Adrenal gland (tissue), 9 donors: ENCODE measurements at regions not wholly inside any gene's neighbourhood (a gene's known extent, or its start where the extent isn't known, plus 50 kb on each side); places are given as distances from the start of the nearest gene placed in this dataset.
A peak's percentile ranks its signal among the peaks of the same experiment; 100 is the strongest.

Source experiments
- DNase-seq, 7 donors: peaks; one replicate each; pipeline ENCODE4 v3.0.0-alpha.2; 2019 to 2020
- H3K27ac ChIP-seq, 5 donors: fragments of 200-600 bp; sonication (generic) in 4 of 5; 1 replicate in 3 of 5; 2 replicates in 2 of 5; pipeline versions ENCODE4 v1.5.1 to v1.8.0; 2016 to 2020; ENCODE audit warnings: mild to moderate bottlenecking in 1 of 5
- H3K27me3 ChIP-seq: fragments of 200-600 bp; 2 replicates; pipeline ENCODE4 v1.8.0; 2021
- H3K36me3 ChIP-seq, 2 donors: fragments of 200-600 bp; replicated peaks in 1 of 2; 1 replicate in 1 of 2; 2 replicates in 1 of 2; pipeline versions ENCODE4 v1.5.1 to v1.8.0; 2018 to 2022
- H3K4me1 ChIP-seq, 2 donors: fragments of 200-600 bp; replicated peaks in 1 of 2; 1 replicate in 1 of 2; 2 replicates in 1 of 2; pipeline versions ENCODE4 v1.5.1 to v1.8.0; 2018 to 2021
- H3K4me3 ChIP-seq, 4 donors: fragments of 200-600 bp; sonication (generic) in 3 of 4; one replicate each; pipeline ENCODE4 v1.5.1; 2016 to 2018
- H3K9me3 ChIP-seq, 3 donors: fragments of 200-600 bp; sonication (generic) in 1 of 3; replicated peaks in 1 of 3; 1 replicate in 2 of 3; 2 replicates in 1 of 3; pipeline versions ENCODE4 v1.5.1 to v1.8.0; 2016 to 2021
- CTCF ChIP-seq, 6 experiments: fragments of 450-650 bp in 4 of 6; fragments of 200-600 bp in 2 of 6; sonication (generic) in 1 of 6; IDR thresholded peaks; 1 replicate in 5 of 6; 2 replicates in 1 of 6; pipeline versions ENCODE4 v1.5.1 to v1.8.0; 2016 to 2021; ENCODE audit warnings: antibody characterized with exemption in 6 of 6, mild to moderate bottlenecking in 2 of 6, moderate library complexity in 1 of 6
- POLR2A ChIP-seq, 2 donors: fragments of 450-650 bp; IDR thresholded peaks; one replicate each; pipeline ENCODE4 v1.6.1; 2017; ENCODE audit warnings: antibody characterized with exemption in 2 of 2, mild to moderate bottlenecking in 2 of 2, moderate library complexity in 1 of 2
- WGBS, 4 donors: extraction: QIAGEN DNeasy Blood & Tissue Kit in 2 of 4; methylation state at CpG; one replicate each; pipeline versions ENCODE4 v1.1.5 to v1.1.7; 2013 to 2017; 5-methylcytosine and 5-hydroxymethylcytosine counted together
- intact Hi-C, 2 donors: fragments of 100-400 bp; cut with DNase I; formaldehyde crosslinking; loops; one replicate each; pipeline versions ENCODE4 v1.14.1 to v1.15.0; 2022 to 2023
- donor health status: healthy with polysubstance abuse.
- donor health status: Bipolar disorder and iron deficiency.
- donor health status: DM: yes; HTN: yes; CAD: no.
- donor health status: DM: no; HTN: no; CAD: no.
- donor health status: DM: no; HTN: no; CAD: no.

GRCh38 chr13:94968757-94969086 lies 256.4 kb upstream of the SOX21 start:
- Histone ChIP-seq H3K27me3 (peaks cover 45% of the 10 kb centered on the region), H3K36me3 (no peaks in the 10 kb centered on the region), H3K27ac (no peak overlapping the region), H3K9me3 (no peaks in the 10 kb centered on the region), H3K4me1 (peaks cover 0 to 9% of the 10 kb centered on the region in 2 donors), H3K4me3 (no peak overlapping the region)
- no peak for DNase-seq
- intact Hi-C loops, result no loop called here
- WGBS, 4 donors, result 7 to 13% (median 8%) methylated on average over 7 of the region's 7 CpGs
- TF ChIP-seq CTCF (IDR thresholded peaks at IDR 0.05) (no peak), POLR2A (IDR thresholded peaks at IDR 0.05) (no peak)

DNA sequence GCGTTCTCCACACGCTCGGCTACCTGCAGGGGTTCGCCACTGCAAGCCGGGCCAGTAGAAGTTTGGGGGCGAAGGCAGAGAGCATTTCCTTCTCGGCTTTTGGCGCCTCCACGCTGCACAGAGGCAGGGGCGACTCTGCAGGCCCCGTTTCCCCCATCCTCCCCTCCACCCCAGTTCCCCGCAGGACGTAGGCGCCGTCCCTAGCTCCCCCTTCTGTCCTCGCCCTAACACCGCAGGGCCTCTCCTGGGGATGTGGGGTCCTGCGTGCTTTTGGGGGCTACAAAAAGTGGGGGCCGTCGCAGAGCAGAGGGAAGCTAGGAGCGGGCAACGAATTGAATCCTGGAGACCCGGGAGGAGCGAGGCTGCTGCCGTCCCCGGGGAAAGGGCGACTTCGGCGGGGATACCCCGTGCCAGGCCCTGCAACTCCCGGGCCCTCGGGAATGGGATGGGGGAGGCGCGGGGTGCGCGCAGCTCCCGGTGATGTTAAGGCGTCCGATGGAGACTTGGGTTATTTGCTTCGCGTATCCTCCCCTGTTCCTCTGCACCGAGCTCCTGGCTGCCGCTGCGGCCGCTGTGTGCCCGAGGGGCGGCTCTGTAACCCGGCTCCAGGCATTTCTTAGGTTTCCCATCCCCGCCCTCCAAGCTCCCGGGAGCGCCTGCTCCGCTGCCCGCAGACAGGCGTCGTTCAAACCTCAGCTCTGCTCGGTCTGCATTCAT lies 255.9 kb upstream of the SOX21 start:
- H3K9me3 ChIP-seq, result no peaks in the 10 kb centered on the region
- DNase-seq, result no peak
- H3K4me3 ChIP-seq, result peak overlapping the region in 1 of 4 donors; percentile 26
- H3K27ac ChIP-seq, result no peak overlapping the region
- no peaks in the 10 kb centered on the region for H3K36me3 ChIP-seq
- peaks cover 45% of the 10 kb centered on the region for H3K27me3 ChIP-seq
- intact Hi-C loops, result no loop called here
- TF ChIP-seq POLR2A (IDR thresholded peaks at IDR 0.05), result no peak
- no peak for TF ChIP-seq CTCF (IDR thresholded peaks at IDR 0.05)
- WGBS, 4 donors, result 1 to 2% (median 1%) methylated on average over 15 to 56 of the region's 56 CpGs
- peaks cover 0 to 9% of the 10 kb centered on the region in 2 donors for H3K4me1 ChIP-seq

DNA sequence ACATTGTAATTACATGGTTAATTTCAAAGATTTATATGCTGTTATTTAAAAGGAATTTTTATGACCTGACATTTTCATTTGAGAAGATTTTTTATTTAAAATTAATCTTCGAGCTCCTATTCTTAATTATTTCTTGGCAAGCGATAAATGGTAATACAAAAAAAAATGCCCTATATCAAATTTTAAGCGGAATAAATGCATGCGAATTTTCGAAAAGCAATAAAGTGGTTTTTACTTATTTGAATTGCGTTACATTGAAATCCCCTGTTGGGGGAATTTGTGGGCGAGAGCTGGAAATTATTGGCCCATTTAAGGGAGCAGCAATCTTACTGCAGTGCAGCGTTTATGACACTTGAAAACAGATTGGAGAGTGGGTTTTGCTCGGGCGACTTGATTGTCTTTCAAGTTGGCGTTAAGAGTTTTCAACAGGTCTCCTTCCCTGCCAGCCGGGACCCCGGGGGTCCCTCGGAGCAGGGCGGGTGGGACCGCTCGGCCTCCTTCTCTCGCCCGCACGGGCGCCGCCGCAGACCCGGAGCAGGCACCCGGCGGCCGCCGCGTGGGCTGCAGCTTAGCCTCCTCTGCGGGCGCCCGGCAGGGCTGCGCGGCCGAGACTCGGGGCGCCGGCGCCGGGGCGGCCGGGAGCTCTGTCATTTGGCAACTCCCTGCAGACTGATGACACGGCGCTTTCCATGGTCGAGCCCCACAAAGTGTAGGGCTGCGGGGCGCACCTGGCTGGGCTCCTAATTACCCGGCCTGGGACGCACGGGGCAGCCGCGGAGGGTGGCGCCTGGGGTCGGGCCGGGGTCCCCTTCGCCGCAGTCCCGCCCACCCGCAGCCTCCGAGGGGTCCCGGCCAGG lies 255.1 kb upstream of the SOX21 start:
- DNase-seq, result peak in 1 of 7 donors; percentile 11
- TF ChIP-seq CTCF (IDR thresholded peaks at IDR 0.05) (no peak), POLR2A (IDR thresholded peaks at IDR 0.05) (no peak)
- Histone ChIP-seq H3K9me3 (no peaks in the 10 kb centered on the region), H3K36me3 (no peaks in the 10 kb centered on the region), H3K4me3 (peak overlapping the region in 1 of 4 donors; percentile 26), H3K4me1 (peaks cover 0 to 9% of the 10 kb centered on the region in 2 donors), H3K27me3 (peaks cover 45% of the 10 kb centered on the region), H3K27ac (no peak overlapping the region)
- WGBS, 4 donors, result 3 to 14% (median 5%) methylated on average over 13 to 61 of the region's 61 CpGs
- intact Hi-C loops, result no loop called here

DNA sequence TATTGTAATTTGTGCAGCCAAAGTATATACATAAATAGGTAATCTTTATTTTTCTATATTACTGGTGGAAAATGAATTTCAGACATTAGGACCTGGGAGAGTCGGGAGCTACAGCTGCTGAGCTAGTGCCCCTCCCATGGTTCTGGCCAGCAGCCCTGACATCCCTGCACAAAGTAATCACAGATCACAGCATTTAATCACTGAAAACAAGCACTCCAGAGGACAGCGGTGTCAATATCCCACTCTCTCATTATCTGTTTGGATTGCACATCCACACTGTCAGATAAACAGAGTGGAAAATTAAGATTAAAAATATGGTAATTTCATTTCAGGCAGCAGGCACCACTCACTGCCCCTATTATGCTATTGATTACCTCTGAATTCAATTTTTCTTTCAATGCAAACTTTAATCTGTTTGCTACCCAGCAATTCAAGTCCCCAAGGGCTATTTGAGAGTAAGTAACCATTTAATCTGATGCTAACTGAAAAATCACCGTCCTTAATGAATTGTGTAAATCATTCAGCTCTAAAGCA lies 254.1 kb upstream of the SOX21 start:
- no peak overlapping the region for H3K27ac ChIP-seq
- intact Hi-C loops, result no loop called here
- no peaks in the 10 kb centered on the region for H3K36me3 ChIP-seq
- no peak overlapping the region for H3K4me3 ChIP-seq
- H3K9me3 ChIP-seq, result no peaks in the 10 kb centered on the region
- peaks cover 0 to 9% of the 10 kb centered on the region in 2 donors for H3K4me1 ChIP-seq
- WGBS, 4 donors, result 18 to 36% (median 28%) methylated on average over 3 of the region's 3 CpGs
- no peak for TF ChIP-seq CTCF (IDR thresholded peaks at IDR 0.05)
- TF ChIP-seq POLR2A (IDR thresholded peaks at IDR 0.05), result no peak
- H3K27me3 ChIP-seq, result peaks cover 45% of the 10 kb centered on the region
- DNase-seq, result no peak
